Activated T-cell treated with anti-CD3 and anti-CD28 coated beads for 4 hours (primary cell): ENCODE measurements at regions not wholly inside any gene's neighbourhood (a gene's known extent, or its start where the extent isn't known, plus 50 kb on each side); places are given as distances from the start of the nearest gene placed in this dataset.
"Not testable (repeated sequence)": the region's sequence is repeated elsewhere in the genome, so short reads cannot be mapped to it uniquely, and the experiment has no call there.

Experiments used
- DNase-seq: peaks from one replicate; pipeline ENCODE4 v3.0.0-alpha.2; 2020

DNA sequence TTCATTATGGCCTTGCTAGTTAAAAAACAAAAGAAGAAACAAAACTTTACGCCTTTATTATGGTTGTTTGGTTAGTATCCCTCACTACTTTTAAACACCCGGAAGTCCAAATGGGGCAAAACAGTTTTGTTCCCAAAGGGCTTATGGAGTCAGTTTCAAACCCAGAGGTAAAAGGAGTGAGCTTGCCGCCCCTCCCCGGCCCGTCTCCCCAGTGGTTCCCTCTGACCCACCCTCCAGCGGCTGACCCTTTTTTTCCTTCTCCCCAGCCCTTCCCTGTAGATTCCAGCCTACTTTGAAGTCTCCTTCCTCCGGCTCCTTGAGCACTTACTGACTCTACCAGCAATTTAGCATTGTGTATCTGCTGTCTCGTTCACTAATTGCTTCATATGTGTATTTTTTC is 209.2 kb downstream of the ICOS start:
- DNase-seq, result no peak

DNA sequence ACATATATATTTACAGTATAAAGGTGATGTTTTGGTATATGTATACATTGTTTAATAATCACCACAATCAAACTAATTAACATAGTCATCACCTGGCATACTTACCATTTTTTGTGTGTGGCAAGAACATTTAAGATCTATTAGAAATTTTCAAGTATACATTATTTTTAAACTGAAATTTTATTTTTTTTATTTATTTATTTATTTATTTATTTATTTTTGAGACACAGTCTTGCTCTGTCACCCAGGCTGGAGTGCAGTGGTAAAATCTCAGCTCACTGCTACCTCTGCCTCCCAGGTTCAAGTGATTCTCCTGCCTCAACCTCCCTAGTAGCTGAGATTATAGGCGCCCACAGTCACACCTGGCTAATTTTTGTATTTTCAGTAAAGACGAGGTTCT is 210.5 kb downstream of the ICOS start:
- DNase-seq, result not testable (repeated sequence)

DNA sequence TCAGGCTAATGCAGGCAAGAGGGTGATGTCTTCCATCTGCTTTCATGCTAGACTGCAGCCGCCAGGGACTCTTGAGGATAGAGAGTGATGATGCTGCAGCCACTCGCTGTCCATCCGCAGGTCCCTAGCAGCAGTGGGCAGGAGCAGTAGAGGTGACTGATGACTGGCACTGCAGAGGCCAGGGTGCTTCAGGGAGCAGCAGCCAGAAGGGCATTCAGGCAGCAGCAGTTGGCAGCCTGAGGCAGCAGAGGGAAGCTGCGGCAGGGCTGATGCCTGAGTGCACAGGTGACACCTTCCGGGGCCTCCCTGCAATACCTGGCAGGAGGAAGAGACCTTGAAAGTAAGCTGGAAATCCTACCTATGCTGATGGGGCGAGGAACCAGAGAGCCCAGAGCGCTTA is 214.2 kb downstream of the ICOS start:
- DNase-seq, result no peak

DNA sequence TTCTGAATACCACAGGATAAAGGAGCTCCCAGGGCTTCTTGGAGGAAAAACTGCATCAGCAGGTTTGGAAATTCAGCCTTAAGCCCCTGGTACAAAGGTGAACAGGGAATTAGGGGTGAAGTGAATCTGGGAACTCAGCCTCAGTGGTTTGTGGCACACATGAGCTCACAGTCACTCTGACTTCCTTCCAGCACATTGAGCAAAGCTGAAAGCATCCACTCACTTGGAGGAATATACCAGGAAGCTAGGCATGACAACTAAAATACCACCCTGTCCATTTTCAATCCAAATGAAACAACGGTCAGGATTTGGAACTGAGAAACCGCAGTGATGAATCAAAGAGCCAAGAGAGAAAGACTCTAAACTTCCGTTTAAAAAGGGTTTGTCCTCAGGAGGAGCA is 216.1 kb downstream of the ICOS start:
- no peak for DNase-seq

DNA sequence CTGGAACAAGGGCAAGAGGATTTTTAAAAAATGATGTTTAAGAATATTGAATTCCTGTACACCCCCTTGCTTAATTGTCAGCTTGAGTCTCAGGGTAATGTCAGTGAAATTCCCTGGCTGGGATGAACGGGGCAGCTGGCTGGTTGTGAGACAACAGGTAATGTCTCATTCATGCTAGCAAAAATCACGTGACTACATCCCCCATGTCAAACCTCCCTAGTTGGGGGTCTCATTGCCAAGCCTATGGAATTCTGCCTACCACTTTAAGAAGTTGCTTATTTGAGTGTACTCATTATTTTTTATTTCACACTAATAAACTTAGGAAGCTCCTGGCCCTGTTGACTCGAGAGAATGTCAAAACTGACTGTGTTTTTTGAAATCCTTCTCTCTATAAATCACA is 218.3 kb downstream of the ICOS start:
- no peak for DNase-seq

DNA sequence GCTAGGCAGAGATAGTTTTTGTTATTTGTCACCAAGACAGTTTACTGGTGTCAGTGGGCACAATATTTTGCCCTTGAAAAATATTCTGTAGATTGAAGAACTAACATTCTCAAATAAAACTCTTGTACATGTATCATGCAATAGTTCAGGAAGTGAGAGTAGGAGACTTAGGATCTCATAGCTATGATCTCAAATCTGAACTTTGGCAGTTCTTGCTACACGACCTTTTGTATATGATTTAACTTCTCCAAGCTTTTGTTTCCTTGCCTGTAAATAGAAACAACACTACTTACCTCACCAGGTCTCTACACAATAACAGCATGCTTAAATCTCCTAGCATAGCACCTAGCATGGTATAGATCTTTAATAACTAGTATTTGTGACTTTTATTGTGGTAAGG is 219.9 kb downstream of the ICOS start:
- no peak for DNase-seq

DNA sequence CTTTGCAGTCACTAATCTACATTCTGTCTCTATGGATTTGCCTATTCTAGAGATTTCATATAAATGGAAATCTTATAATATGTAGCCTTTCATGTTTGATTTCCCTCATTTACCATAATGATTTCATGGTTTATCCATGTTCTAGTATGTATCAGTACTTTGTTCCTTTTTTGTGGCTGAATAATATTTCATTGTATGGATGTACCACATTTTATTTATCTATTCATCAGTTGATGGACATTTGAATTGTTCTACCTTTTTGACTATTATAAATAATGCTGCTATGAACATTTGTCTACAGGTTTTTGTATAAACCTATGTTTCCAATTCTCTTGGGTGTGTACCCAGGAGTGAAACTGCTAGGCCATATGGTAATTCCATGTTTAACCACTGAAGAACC is 221.1 kb downstream of the ICOS start:
- DNase-seq, result no peak

DNA sequence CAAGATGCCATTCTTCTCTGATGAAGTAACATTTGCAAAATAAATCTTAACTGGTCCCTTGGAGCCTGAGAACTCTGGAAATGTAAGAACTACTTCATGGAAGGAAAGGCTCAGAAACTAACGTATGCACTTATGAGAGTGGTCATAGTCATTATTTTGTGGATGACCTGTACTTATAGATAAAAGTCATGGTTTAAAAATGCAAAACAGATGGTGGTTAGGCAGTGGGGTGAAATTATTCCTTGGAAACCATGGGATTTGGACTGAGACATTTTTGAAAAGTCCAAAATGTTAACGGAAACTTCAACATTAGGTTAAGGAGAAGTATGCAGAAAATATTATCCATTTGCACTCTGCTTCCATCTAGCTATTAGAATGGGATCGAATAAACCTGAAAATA is 223.0 kb downstream of the ICOS start:
- no peak for DNase-seq

DNA sequence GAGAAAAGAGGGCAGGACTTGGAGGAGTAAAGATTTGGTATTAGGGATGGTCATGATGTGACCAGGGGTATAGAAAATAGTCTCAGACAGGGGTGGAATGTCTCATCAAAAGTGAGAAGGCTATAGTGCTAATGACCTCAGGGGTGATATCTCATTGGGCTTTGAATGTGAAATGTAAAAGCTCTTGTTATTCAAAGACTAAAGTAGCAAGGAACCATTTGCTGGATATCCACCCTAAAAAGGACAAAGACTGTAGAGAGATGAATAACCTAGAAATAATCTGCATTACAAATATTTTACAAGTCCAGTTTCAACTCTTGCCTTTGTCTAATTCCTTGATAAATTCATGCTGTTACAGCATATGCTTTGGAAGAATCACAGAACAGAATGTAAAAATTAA is 224.4 kb downstream of the ICOS start:
- no peak for DNase-seq

DNA sequence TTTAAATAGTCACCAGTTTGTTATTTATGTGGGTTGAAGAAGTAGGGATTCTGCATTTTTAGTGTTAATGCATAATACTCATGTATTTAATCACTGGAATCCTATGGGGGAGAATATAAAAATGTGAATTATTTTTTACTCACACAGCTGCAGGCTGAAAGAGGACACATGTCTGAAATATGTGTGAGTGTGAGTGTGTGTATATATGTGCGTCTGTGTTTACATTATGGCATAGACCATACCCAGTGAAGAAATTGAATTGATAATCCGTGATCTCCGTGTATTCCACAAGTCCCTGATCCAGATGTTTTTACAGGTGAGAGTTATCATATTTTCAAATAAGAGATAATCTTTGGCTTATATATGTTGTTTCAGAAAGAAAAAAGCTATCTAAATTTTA is 225.3 kb downstream of the ICOS start:
- DNase-seq, result no peak

DNA sequence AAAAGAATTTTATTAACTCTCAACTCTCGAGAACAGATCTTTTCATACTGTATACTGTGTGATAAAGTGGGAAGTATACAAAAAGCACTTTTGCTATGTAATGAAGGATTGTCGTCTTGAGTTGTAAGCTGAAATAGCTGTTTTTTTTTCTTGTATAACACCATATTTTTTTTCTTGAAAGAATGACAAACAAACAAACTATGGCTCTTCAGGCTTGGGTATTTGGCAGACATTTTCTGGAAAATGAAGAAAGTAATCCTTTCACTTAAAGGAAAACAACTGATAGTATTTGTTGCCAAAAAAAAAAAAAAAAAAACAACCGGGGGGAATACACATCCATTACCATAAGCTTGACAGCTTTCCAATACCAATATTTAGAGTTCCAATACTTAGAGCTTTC is 230.4 kb downstream of the ICOS start:
- DNase-seq, result no peak

DNA sequence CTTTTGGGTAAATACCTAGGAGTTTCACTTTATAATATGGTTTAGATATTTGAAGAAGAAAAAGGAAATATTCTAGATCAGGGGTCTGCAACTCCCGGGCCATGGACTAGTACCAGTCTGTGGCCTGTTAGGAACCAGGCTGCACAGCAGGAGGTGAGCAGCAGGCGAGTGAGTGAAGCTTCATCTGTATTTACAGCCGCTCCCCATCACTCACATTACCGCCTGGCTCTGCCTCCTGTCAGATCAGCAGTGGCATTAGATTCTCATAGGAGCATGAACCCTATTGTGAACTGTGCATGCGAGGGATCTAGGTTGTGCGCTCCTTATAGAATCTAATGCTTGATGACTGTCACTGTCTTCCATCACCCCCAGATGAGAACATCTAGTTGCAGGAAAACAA is 231.1 kb downstream of the ICOS start:
- DNase-seq, result not testable (repeated sequence)

DNA sequence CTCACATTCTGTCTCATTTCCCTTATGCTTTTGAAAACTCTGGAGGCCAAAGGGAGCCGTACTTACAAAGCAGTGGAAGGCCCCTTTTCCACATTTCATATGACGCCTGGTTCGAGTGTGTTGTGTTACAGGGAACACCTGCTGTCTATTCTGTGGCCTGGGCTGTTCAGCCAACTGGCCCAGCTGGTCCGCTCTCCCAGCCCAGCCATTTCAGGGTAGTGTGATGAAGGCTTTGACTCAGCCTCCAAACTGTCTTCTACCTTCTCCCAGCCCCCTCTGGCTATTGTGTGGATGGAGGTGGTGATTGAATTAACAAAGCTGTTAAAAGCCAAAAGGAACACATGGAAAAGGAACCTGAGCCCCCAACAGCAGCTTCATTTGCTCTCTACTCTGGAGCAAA is 233.8 kb downstream of the ICOS start:
- DNase-seq, result no peak

DNA sequence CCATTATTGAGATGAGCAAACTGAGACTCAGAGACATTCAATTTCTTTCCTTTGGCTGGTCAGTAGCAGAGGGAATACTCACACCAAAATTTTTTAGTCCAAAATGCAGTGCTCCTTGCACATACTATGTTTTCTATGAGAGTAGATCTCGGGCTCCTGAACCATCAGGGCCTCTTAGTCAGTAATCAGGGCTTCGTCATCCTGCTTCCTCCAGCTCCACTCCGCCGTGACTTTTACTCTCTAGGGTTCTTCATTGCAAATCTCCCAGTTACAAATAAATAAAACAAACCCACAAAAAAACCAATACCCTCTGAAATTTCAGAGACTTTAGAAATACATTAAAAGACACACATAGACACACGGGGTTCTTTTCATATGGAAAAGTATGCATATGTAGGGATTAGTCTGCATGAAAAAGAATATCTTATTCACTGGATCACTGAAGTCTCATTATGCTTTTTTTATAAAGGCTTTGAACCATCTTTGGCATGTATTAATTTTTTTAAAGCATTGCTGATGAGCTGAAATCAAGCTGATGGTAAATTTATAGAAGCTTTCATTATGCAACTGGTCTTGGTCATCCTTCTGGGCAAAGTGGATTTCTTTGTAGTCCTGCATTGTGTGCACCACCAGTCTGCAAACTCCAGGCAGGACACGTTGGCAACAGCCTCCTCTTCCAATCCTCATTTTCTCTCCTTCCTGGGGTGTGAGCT is 235.0 kb downstream of the ICOS start:
- DNase-seq, result no peak

DNA sequence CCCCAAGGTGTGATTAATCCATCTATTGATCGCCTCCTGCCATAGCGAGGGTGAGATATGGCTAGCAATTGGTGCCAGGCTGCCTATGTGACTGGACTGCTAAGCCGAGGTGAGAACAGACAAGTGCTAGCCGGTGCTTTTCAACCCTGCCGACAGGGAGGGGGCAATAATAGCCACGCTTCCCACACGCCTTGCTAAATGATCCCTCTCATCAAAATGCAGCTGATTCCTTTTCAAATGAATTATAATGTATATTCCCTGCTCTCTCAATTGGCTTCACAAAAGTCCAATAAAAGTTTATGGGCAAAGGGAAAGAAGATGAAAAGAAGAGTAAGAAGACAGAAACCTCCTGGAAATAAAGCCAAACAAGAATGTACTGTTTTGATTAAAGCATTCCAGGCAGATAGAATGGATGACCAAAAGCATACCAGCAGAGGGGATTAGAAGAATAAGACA is 235.6 kb downstream of the ICOS start:
- no peak for DNase-seq

DNA sequence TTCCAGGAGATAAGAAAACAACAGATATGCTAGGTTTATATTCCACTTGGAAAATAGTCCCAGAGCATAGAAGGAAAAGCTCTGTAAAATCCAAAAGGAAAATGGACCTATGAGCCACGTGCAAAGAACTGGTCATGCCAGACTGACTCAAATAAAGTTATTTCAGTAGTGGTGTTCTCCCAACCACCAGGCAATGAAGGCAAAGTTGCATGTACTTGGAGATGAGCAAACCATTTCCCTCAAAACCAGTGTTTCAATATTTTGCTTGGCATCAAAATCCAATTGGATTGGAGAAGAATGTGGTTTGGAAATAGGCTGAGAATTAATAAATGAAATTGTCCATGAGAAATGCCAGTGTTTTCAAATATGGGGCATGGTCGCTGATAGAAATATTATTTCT is 237.5 kb downstream of the ICOS start:
- DNase-seq, result no peak

DNA sequence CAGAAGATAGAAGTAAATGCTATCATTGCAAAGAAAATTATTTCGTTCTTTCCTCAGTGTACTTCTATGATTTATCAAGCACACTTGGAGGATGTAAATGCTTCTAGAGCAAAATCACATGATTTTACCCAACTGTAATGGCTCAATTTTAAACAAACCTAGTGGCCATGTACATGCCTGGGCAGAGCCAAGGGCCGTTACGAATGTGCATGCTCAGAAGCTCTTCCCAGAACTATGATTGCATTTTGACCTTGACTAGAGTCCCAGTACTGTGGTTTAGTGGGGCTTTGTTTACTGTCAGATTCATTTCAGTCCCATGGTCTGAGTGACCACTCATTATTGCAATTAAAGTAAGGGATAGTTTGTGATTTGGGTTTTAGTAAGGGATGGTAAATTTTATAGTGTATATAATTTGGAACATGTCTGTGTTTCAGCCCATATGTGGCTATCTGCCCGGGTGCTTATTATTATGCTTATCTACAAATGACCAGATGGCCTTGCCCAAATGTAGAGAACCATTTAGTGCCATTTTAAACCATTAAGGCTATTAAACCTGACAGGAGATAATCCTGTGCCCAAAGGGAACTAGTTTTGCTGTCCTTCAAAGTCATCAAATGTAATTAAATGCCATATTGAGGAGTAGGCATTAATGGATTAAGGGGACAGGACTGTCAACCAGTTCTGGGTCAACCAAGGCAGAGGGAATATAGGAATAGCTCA is 239.1 kb downstream of the ICOS start:
- DNase-seq, result no peak

DNA sequence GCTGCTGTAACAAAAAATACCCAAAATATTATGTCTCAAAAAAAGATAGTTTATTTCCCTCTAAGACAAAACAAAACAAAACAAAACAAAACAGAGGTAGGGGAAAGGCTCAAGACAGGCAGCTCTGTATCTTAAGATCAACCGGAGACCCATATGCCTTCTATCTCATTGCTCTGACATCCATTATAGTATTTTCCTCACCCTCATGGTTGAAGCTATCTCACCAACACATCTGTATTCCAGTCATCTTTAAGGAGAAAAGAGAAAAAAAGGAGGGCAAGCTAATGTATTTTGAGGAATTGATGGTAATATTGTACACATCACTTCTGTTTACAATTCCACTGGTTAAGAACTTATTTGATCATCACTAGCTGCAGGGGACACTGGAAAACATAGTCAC is 239.7 kb downstream of the ICOS start:
- no peak for DNase-seq

DNA sequence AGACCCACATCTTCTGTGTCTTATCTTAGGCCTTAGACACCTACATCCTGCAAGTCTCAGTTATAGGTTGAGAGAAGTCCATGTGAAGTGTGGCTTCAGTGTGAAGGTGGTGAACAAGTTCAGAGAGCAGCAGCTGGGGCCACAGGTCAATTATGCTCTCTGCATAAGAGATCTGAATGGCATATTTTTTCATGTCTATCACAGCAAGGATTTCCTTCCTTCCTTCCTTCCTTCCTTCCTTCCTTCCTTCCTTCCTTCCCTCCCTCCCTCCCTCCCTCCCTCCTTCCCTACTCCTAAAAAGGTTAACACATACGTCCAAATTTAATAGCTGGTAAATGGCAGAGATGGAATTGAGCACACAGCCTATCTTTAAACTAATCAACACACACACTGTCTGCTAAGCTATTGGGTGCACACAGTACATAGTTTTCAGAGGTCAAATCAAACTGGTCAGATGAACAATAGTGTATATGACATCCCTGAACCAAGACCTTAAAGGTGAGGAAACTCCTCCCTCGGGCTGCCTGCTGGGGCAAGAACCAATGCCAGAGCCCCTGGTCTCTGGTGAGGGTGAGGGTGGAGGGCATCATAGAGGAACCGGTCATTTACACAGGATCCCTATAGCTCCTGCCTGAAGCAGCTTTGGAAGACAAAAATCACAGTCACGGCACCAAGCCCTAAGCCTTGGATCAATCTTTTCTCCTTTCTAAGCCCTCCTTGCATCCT is 240.9 kb downstream of the ICOS start:
- no peak for DNase-seq

DNA sequence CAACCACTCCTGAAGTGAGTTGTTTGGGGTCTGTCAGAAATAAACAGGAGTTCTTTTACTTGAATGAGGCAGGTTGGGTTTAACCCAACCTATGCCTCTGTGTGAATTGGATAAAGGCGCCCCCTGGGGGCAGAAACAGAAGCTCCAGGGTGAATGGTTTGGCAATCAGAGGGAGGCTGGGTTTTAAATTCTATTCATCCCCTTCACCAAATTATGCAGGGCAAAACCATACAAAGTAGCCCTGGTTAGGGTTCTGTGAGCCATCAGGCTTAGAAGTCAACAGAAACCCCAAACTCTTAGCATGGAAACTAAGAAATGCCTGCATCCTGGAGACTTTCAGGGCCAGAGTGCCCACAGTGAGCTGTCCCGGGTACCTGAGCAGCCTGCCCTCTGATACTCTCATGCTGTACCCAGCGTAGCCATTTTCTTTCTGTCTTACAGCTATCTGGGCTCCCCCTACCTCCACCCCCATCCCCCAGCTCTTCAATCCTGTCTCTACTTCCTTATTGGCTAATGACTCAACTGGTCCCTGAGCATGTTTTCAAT is 241.5 kb downstream of the ICOS start:
- peak; percentile 63 for DNase-seq

DNA sequence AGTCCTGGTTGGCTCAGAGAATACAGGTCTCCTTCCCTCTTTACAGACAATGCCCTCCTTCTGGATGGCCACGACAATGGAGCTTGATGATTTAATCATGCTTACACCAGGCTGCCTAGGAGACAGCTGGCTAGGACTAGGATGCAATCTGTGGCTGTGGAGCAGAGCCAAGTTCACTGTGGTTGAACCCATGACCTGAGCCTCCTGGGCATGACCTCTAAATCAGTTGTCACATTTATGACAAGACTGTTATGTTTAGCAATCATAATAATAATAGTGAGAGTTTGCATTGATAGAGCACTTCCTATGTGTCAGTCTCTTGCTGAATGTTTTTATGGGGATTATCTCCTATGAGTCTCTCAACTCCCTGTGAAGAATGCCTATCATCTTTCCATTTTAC is 244.1 kb downstream of the ICOS start:
- no peak for DNase-seq

DNA sequence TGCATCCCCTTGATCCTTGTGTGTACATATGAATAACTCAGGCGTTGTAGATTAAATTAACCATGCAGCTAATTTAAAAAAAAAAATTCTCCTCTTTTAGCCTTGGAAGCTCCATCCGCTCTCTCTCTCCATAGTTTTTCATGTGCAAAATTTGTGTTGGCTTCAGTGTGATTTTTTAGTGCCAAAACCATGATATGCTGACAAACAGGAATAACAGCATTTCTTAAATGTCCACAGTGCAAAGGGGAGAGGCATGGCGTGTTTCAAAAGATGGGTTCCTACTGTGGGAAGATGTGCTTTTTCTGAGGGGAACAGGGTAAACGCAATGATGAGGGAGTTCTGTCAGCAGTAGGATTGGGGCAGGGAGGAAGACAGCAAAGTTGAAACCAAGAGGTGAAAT is 247.0 kb downstream of the ICOS start:
- no peak for DNase-seq

DNA sequence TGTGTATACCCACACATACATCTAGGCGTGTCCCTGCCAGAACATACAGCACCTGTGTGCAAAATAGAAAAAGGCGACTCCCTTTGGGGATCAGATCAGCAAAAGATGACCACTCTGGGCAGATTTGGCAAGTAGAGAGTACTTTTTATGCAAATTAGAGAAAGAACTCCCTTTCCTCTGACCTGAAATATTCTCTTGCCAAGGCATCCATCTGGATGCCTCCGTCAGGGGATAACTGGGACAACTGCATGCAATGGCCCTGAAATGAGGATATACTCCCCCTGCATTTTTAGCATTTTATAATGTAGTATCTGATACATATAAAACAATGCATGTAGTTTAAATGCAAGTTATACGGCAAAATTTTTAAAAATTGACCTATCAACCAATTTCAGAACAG is 247.7 kb downstream of the ICOS start:
- DNase-seq, result no peak
